K562 (cell line): ENCODE measurements at regions not wholly inside any gene's neighbourhood (a gene's known extent, or its start where the extent isn't known, plus 50 kb on each side); places are given as distances from the start of the nearest gene placed in this dataset.

Experiments
- ATAC-seq: fragments of 200-7000 bp; cut with Tn5 transposase; 3 replicates; pipeline ENCODE4 v1.9.1; 2020; ENCODE audit warnings: moderate library complexity
- BruUV-seq: library from RNA; stranded (reverse); fragments of 400-500 nt; replicated peaks from 2 replicates; lab custom pipeline; 2021; lab: Mats Ljungman, UMichigan
- CTCF ChIA-PET: fragments of 300-600 bp; formaldehyde crosslinking; extraction: SDS; loops from one replicate; lab custom pipeline; 2021; ENCODE audit warnings: low intra/inter-chr PET ratio; lab: Yijun Ruan, JAX
- POLR2A ChIA-PET: fragments of 300-600, 350-650 bp; sonication (Branson Sonifier 250); formaldehyde crosslinking; extraction: SDS; loops from one replicate; lab custom pipeline; 2021; ENCODE audit warnings: antibody characterized with exemption, inconsistent platforms; lab: Yijun Ruan, JAX
- DNase-seq, 4 experiments: peaks; one replicate each; pipeline versions ENCODE4 v3.0.0 to v3.0.0-alpha.2; 2011 to 2018; ENCODE audit warnings: low spot score in 3 of 4, mixed read lengths in 3 of 4; ENCODE audit errors: extremely low read depth in 1 of 4
- FAIRE-seq: peaks from 2 replicates; lab custom pipeline; 2011; peaks lifted over from hg19 to GRCh38; lab: Jason Lieb, UNC
- H2AFZ ChIP-seq: 2 replicates; pipeline ENCODE4 v1.6.0; 2011; ENCODE audit warnings: low read depth, low read length, control low read depth, inconsistent platforms
- H3K27ac ChIP-seq: fragments of 200-600 bp; 3 replicates; pipeline ENCODE4 v1.8.0; 2011; ENCODE audit warnings: low read depth, mild to moderate bottlenecking, control low read depth, inconsistent platforms, low read length, moderate library complexity, mixed read lengths; ENCODE audit errors: extremely low read depth
- H3K27me3 ChIP-seq, 2 experiments: fragments of 300-600 bp in 1 of 2; 2 replicates in 1 of 2; 3 replicates in 1 of 2; pipeline versions ENCODE4 v1.6.0 to v1.8.0; 2011; ENCODE audit warnings: inconsistent platforms in 2 of 2, low read length in 2 of 2, mild to moderate bottlenecking in 1 of 2, mixed read lengths in 1 of 2, moderate library complexity in 1 of 2; ENCODE audit not compliant: control insufficient read depth in 2 of 2, insufficient read depth in 2 of 2
- H3K36me3 ChIP-seq: fragments of 300-600 bp; 3 replicates; pipeline ENCODE4 v1.8.0; 2011; ENCODE audit warnings: mild to moderate bottlenecking, low read length, inconsistent platforms; ENCODE audit not compliant: control insufficient read depth, insufficient read depth
- H3K4me1 ChIP-seq, 2 experiments: fragments of 200-600 bp in 1 of 2; replicated peaks in 1 of 2; 2 replicates in 1 of 2; 3 replicates in 1 of 2; pipeline versions ENCODE4 v1.5.1 to v1.8.0; 2011; ENCODE audit warnings: inconsistent platforms in 2 of 2, low read length in 2 of 2, mild to moderate bottlenecking in 1 of 2, mixed read lengths in 1 of 2, moderate library complexity in 1 of 2; ENCODE audit not compliant: control insufficient read depth in 2 of 2, insufficient read depth in 2 of 2
- H3K4me2 ChIP-seq: 2 replicates; pipeline ENCODE4 v1.6.1; 2011; ENCODE audit warnings: low read length, control low read depth, inconsistent platforms, mixed read lengths; ENCODE audit not compliant: insufficient read depth
- H3K4me3 ChIP-seq: fragments of 200-600 bp; sonication (generic), shearing (Covaris generic); 2 replicates; pipeline ENCODE4 v1.5.1; 2016; ENCODE audit warnings: control low read depth, inconsistent platforms
- H3K79me2 ChIP-seq: fragments of 200-600 bp; 3 replicates; pipeline ENCODE4 v1.8.0; 2011; ENCODE audit warnings: low read length, inconsistent platforms; ENCODE audit not compliant: control insufficient read depth, insufficient read depth
- H3K9ac ChIP-seq, 2 experiments: 2 replicates each; pipeline versions ENCODE4 v1.6.0 to v1.6.1; 2011; ENCODE audit warnings: low read depth in 2 of 2, low read length in 2 of 2, control low read depth in 1 of 2, inconsistent platforms in 1 of 2, mild to moderate bottlenecking in 1 of 2, mixed read lengths in 1 of 2; ENCODE audit not compliant: insufficient read depth in 1 of 2
- H3K9me1 ChIP-seq: one replicate; pipeline ENCODE4 v1.6.0; 2011; ENCODE audit warnings: inconsistent platforms, mild to moderate bottlenecking, low read length, moderate library complexity; ENCODE audit not compliant: control insufficient read depth, insufficient read depth
- H3K9me3 ChIP-seq: replicated peaks from 2 replicates; pipeline ENCODE4 v1.5.1; 2011; ENCODE audit warnings: low read depth, low read length, inconsistent platforms; ENCODE audit not compliant: control insufficient read depth, insufficient read depth
- H4K20me1 ChIP-seq: replicated peaks from 2 replicates; pipeline ENCODE4 v1.6.1; 2011; ENCODE audit warnings: low read length, inconsistent platforms, mixed read lengths; ENCODE audit not compliant: control insufficient read depth, insufficient read depth
- BDP1 ChIP-seq: IDR thresholded peaks from 3 replicates; pipeline ENCODE4 v1.6.1; 2011; ENCODE audit not compliant: insufficient read length, insufficient read depth
- HNRNPK ChIP-seq: fragments of 200-400 bp; formaldehyde crosslinking; IDR thresholded peaks from one replicate; pipeline ENCODE4 v1.6.1; 2018; ENCODE audit warnings: mild to moderate bottlenecking, low read depth, low read length; ENCODE audit not compliant: poor library complexity, severe bottlenecking
- NFYB ChIP-seq: IDR thresholded peaks from 2 replicates; pipeline ENCODE4 v1.6.1; 2011; ENCODE audit warnings: mild to moderate bottlenecking, moderate library complexity; ENCODE audit not compliant: insufficient read length; ENCODE audit errors: extremely low read depth
- SAFB ChIP-seq: fragments of 200-400 bp; formaldehyde crosslinking; IDR thresholded peaks from 2 replicates; pipeline ENCODE4 v1.6.1; 2017; ENCODE audit warnings: low read depth, low read length, borderline replicate concordance
- ZNF57 ChIP-seq: fragments of 450-650 bp; formaldehyde crosslinking; IDR thresholded peaks from 2 replicates; pipeline ENCODE4 v1.4.0; 2020; ENCODE audit warnings: mild to moderate bottlenecking, moderate library complexity
- ZSCAN29 ChIP-seq: fragments of 450-650 bp; IDR thresholded peaks from 2 replicates; pipeline ENCODE4 v1.6.1; 2017
- WGBS: fragments of 100-300 bp; shearing (Covaris generic); methylation state at CpG from one replicate; pipeline ENCODE4 v1.1.6; 2016; ENCODE audit warnings: low coverage, mixed read lengths; ENCODE audit not compliant: insufficient coverage; ENCODE audit errors: missing lambda C conversion rate; 5-methylcytosine and 5-hydroxymethylcytosine counted together
- in situ Hi-C: fragments of 300-500 bp; cut with MboI; formaldehyde crosslinking; loops from 4 replicates; pipeline ENCODE4 v1.15.0; 2018; ENCODE audit warnings: inconsistent platforms, mixed read lengths
- intact Hi-C: fragments of 100-400 bp; cut with micrococcal nuclease; formaldehyde crosslinking; loops from 2 replicates; pipeline ENCODE4 v1.14.2; 2022

DNA sequence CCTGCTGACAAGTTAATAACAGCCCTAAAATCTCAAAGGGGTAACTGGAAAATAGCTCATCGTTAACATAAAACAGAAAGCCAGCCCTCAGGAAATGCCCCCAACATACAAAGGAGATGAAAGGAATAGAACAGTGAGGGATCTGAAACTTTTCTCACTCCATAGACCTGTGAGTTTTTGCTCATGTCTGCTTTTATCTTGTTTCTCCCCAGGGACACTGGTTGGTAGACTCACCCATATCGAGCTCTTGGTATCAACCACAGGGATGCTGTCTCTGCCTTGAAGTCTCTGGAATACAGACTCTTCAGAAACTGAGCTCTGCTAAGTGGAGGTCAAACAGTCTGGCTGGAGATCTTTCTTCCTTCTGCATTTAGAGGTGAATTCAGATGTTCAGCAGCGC is 77.4 kb upstream of the CAMK1G start:
- POLR2A ChIA-PET: interaction anchor here (0.5 to 1.0 kb wide), 2 partner anchors 71 to 127 kb away, joined by 3 read pairs; no protein-coding TSS in a partner anchor
- CTCF ChIA-PET: no interaction called here
- no peaks in the 10 kb centered on the region for H3K36me3 ChIP-seq
- H3K4me2 ChIP-seq: no peak overlapping the region
- no peak overlapping the region for H3K4me3 ChIP-seq
- BruUV-seq: no TSS peak
- no peaks in the 10 kb centered on the region for H3K9me3 ChIP-seq
- WGBS: 2% methylated on average over 3 of the region's 3 CpGs
- H3K27ac ChIP-seq: no peak overlapping the region
- no peaks in the 10 kb centered on the region for H3K4me1 ChIP-seq
- no peak for TF ChIP-seq NFYB
- no peak for TF ChIP-seq ZNF57 (CRISPR knock-in tag)
- no peaks in the 10 kb centered on the region for H4K20me1 ChIP-seq
- ATAC-seq (no peak), FAIRE-seq (no peak), DNase-seq (no peak)
- H2AFZ ChIP-seq: no peak overlapping the region
- intact Hi-C loops: no loop called here
- in situ Hi-C loops: no loop called here
- H3K9me1 ChIP-seq: no peaks in the 10 kb centered on the region
- H3K9ac ChIP-seq: no peak overlapping the region
- no peaks in the 10 kb centered on the region for H3K79me2 ChIP-seq
- no peaks in the 10 kb centered on the region for H3K27me3 ChIP-seq

- Histone ChIP-seq H3K36me3 (no peaks in the 10 kb centered on the region), H3K4me2 (no peak overlapping the region), H3K79me2 (no peaks in the 10 kb centered on the region), H3K27me3 (peaks cover 2 to 5% of the 10 kb centered on the region in 2 experiments; a peak in 1 of 5 replicates), H3K9ac (no peak overlapping the region), H3K27ac (no peak overlapping the region), H2AFZ (no peak overlapping the region), H3K9me3 (no peaks in the 10 kb centered on the region), H3K4me3 (no peak overlapping the region), H4K20me1 (no peaks in the 10 kb centered on the region), H3K9me1 (no peaks in the 10 kb centered on the region), H3K4me1 (no peaks in the 10 kb centered on the region)
- intact Hi-C loops: no loop called here
- ATAC-seq (no peak), FAIRE-seq (no peak), DNase-seq (no peak)
- BruUV-seq: no TSS peak
- ChIA-PET CTCF (no interaction called here), POLR2A (no interaction called here)
- in situ Hi-C loops: no loop called here
- TF ChIP-seq SAFB (no peak), ZSCAN29 (no peak), BDP1 (no peak), HNRNPK (no peak)
- 1% methylated on average over 5 of the region's 5 CpGs for WGBS
Measured at GRCh38 chr1:209509039-209509438, 74.5 kb upstream of the CAMK1G start.
